A549 (cell line): ENCODE measurements at regions not wholly inside any gene's neighbourhood (a gene's known extent, or its start where the extent isn't known, plus 50 kb on each side); places are given as distances from the start of the nearest gene placed in this dataset.

Experiments used
- HOXA7 ChIP-seq: fragments of 250-450 bp; sonication (Bioruptor Pico); IDR thresholded peaks from 2 replicates; pipeline ENCODE4 v1.5.0; 2020; ENCODE audit warnings: mild to moderate bottlenecking, moderate library complexity
- TF ChIP-seq, protein P1 (sequence below): fragments of >200 bp; sonication (Bioruptor Twin); formaldehyde crosslinking; IDR thresholded peaks from 3 replicates; pipeline ENCODE4 v1.5.1; 2016

DNA sequence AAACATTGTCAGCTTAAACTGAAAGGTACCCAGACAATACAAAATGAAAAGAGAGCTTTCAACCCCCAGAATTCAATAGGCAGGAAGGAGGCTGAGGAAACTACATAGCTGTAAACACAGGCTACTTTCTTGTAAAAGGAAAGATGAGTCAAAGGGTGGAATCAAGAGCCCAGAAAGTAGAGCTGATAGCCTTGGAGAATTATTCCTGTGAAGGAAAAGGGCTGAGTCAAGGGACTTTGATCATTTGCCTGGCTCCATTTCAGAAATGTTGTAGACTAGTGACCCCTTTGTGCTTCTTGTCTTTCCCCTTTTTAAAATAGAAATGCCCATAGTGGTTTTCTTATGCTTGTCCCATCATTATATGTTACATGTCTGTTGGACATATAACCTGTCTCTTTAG lies 597.6 kb downstream of the ADGRL2 start:
- TF ChIP-seq HOXA7 (CRISPR knock-in tag): no peak
- TF ChIP-seq, protein P1, sequence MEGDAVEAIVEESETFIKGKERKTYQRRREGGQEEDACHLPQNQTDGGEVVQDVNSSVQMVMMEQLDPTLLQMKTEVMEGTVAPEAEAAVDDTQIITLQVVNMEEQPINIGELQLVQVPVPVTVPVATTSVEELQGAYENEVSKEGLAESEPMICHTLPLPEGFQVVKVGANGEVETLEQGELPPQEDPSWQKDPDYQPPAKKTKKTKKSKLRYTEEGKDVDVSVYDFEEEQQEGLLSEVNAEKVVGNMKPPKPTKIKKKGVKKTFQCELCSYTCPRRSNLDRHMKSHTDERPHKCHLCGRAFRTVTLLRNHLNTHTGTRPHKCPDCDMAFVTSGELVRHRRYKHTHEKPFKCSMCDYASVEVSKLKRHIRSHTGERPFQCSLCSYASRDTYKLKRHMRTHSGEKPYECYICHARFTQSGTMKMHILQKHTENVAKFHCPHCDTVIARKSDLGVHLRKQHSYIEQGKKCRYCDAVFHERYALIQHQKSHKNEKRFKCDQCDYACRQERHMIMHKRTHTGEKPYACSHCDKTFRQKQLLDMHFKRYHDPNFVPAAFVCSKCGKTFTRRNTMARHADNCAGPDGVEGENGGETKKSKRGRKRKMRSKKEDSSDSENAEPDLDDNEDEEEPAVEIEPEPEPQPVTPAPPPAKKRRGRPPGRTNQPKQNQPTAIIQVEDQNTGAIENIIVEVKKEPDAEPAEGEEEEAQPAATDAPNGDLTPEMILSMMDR: no peak
